Kidney epithelial cell (primary cell): ENCODE measurements at regions not wholly inside any gene's neighbourhood (a gene's known extent, or its start where the extent isn't known, plus 50 kb on each side); places are given as distances from the start of the nearest gene placed in this dataset.

Experiments used
- DNase-seq: peaks from one replicate; pipeline ENCODE4 v3.0.0-alpha.2; 2010; ENCODE audit warnings: low read depth
- H3K27me3 ChIP-seq: 2 replicates; pipeline ENCODE4 v1.6.0; 2011; ENCODE audit warnings: low read length; ENCODE audit not compliant: control insufficient read depth, insufficient read depth
- H3K36me3 ChIP-seq: 2 replicates; pipeline ENCODE4 v1.5.1; 2011; ENCODE audit warnings: low read length; ENCODE audit not compliant: control insufficient read depth, insufficient read depth
- H3K4me3 ChIP-seq: 2 replicates; pipeline ENCODE4 v1.5.1; 2011; ENCODE audit warnings: low read depth, mild to moderate bottlenecking, control low read depth, low read length
- TF ChIP-seq, protein P1 (sequence below): IDR thresholded peaks from 2 replicates; pipeline ENCODE4 v1.5.1; 2011; ENCODE audit warnings: mild to moderate bottlenecking, moderate library complexity, low read length, control low read depth, inconsistent platforms; ENCODE audit not compliant: insufficient read depth, poor library complexity, severe bottlenecking

DNA sequence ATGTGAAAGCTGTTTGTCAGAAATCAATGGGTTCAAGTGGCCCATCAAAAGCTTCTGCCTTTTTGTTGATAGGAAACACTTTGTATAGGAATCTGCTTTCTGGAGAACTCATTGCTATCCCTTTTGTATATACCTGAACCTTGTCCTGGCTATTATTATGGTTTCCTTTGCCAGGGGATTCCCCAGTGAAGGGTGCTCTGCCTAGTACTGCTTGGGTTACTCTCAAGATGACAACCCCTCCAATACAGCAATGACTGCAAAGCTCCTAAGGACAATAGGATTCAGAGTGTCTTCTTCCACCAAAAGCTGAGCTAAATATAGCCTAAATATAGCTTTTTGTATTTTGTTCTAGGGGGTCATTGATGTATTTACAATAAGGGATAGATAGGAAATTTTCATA, 54.0 kb upstream of the PTPRK start:
- TF ChIP-seq, protein P1, sequence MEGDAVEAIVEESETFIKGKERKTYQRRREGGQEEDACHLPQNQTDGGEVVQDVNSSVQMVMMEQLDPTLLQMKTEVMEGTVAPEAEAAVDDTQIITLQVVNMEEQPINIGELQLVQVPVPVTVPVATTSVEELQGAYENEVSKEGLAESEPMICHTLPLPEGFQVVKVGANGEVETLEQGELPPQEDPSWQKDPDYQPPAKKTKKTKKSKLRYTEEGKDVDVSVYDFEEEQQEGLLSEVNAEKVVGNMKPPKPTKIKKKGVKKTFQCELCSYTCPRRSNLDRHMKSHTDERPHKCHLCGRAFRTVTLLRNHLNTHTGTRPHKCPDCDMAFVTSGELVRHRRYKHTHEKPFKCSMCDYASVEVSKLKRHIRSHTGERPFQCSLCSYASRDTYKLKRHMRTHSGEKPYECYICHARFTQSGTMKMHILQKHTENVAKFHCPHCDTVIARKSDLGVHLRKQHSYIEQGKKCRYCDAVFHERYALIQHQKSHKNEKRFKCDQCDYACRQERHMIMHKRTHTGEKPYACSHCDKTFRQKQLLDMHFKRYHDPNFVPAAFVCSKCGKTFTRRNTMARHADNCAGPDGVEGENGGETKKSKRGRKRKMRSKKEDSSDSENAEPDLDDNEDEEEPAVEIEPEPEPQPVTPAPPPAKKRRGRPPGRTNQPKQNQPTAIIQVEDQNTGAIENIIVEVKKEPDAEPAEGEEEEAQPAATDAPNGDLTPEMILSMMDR, result no peak
- no peaks in the 10 kb centered on the region for H3K36me3 ChIP-seq
- DNase-seq, result no peak
- H3K27me3 ChIP-seq, result no peaks in the 10 kb centered on the region
- no peak overlapping the region for H3K4me3 ChIP-seq

DNA sequence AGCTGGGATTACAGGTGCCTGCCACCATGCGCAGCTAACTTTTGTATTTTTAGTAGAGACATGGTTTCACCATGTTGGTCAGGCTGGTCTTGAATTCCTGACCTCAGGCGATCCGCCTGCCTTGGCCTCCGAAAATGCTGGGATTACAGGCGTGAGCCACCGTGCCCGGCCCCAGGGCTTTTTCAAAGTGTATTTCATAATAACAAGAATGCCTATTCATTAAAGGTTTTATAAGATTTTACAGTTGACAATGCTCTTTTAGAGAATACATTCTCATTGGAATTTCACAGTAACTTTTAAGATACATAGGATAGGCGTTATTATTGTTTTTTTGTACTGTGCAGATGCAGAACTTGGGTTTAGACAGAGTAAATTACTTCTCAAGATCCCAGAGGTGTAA, 52.6 kb upstream of the PTPRK start:
- TF ChIP-seq, protein P1, result no peak
- no peak overlapping the region for H3K4me3 ChIP-seq
- H3K27me3 ChIP-seq, result no peaks in the 10 kb centered on the region
- no peaks in the 10 kb centered on the region for H3K36me3 ChIP-seq
- no peak for DNase-seq

DNA sequence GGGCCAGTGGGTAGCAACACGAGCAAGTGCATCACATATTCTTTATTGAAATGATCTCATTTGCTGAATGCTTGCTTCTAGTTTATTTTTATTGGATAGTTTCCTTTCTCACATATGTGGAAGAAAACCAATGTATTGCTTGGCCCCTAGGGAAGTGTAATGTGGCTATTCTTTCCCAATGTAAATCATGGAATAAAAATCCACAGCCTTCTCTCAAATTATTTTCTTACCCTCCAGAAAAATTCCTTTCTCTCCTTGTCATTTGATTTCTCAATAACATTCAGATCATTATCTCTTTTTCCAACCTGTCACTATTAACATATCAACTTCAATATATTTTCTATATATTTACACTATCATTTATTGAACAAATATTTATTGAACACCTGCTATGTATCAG, 51.9 kb upstream of the PTPRK start:
- no peaks in the 10 kb centered on the region for H3K36me3 ChIP-seq
- no peak for DNase-seq
- TF ChIP-seq, protein P1, result no peak
- H3K4me3 ChIP-seq, result no peak overlapping the region
- no peaks in the 10 kb centered on the region for H3K27me3 ChIP-seq

DNA sequence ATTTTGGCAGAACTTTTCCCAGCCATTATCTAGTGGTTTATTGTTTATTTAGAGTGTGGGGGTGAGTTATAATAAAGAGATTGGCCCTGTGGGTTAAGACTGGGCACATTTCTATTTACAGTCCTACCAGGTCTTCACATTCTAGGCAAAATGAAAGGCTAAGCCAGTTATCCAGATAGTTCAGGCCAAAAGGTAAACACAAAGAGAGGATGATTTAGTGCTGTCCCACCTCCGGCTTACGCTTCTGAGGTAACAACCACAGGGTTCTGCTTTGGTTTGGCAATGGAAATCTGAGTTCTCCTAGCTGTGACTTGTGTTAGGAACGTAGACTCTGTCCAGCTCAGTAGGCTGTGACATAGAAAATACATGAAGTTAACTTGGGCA, 50.3 kb upstream of the PTPRK start:
- Histone ChIP-seq H3K27me3 (no peaks in the 10 kb centered on the region), H3K36me3 (no peaks in the 10 kb centered on the region), H3K4me3 (no peak overlapping the region)
- peak; percentile 23 for DNase-seq
- TF ChIP-seq, protein P1, result no peak

DNA sequence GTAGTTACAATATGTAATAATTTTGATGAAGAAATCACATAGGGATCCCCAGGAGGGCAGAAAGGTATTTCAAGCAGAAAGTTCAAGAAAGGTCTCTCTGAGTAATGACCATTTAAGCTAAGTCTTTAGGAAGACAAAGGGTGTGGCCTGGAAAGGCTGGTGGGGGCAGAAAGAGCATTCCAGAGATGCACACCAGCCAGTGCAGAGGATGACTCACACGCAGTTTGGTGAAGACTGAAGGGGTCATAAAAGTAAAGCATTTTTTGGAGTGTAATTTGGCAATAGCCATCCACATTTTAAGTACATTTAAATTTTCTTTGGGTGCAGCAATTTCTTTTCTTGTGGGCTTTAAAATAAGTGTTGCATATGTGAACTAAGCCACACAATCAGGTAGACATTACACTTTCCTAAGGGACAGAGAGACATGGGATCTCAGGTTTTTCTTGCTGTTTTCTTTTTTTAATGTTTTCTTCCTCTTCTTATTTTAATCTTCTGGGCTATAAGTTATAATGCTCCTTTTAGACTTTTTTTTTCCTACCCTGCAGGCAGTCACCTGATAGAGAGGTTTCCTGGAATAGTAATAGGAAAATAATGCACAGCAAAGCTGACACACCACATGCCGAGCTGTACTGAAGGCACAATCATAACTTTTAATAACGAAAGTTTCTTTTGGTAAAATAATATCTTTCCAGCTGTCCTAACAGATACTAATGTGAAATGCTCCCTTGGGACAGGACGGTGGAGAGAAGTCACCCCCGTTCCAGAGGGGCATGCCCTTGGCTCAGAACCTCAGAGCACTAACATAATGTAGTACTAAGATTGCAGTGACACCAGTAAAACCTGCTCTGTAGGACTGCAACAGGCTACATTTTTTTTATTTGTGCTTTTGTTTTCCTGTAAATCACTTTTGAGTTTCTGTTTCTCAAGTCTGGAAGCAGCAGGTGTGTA, 49.6 kb upstream of the PTPRK start:
- H3K4me3 ChIP-seq, result no peak overlapping the region
- H3K27me3 ChIP-seq, result no peaks in the 10 kb centered on the region
- no peaks in the 10 kb centered on the region for H3K36me3 ChIP-seq
- TF ChIP-seq, protein P1, result no peak
- DNase-seq, result peak; percentile 79
